ENCODE measurements at regions not wholly inside any gene's neighbourhood (a gene's known extent, or its start where the extent isn't known, plus 50 kb on each side); places are given as distances from the start of the nearest gene placed in this dataset.

DNA sequence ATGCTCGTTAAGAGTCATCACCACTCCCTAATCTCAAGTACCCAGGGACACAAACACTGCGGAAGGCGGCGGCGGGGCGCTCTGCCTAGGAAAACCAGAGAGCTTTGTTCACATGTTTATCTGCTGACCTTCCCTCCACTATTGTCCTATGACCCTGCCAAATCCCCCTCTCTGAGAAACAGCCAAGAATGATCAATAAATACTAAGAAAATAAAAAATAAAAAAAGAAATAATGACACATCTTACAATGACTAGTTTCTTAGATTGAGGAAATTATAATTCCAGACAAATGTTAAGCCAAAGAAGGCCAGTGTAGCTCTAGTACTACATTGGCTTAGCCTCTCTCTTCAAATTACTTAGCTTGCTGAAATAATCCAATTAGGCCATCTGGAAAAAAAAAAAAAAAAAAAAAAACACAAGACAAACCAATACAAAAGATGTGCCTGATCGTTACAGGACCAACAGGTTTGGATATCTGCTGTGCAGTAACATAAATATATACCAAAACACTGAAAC, 58.0 kb downstream of the ANXA2R start (continued):
- TF ChIP-seq RCOR1 (IDR thresholded peaks at IDR 0.05; ENCODE audit: borderline replicate concordance in 1 of 2, low read depth in 2 of 2, low read length in 2 of 2) = peak in 1 of 2 experiments; percentile 16; a peak in 1 of 4 replicates
- TF ChIP-seq, protein P1, sequence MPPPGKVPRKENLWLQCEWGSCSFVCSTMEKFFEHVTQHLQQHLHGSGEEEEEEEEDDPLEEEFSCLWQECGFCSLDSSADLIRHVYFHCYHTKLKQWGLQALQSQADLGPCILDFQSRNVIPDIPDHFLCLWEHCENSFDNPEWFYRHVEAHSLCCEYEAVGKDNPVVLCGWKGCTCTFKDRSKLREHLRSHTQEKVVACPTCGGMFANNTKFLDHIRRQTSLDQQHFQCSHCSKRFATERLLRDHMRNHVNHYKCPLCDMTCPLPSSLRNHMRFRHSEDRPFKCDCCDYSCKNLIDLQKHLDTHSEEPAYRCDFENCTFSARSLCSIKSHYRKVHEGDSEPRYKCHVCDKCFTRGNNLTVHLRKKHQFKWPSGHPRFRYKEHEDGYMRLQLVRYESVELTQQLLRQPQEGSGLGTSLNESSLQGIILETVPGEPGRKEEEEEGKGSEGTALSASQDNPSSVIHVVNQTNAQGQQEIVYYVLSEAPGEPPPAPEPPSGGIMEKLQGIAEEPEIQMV (tag; conservative IDR thresholded peaks at IDR 0.05; ENCODE audit: low read depth) = no peak
- TF ChIP-seq TEAD4 (IDR thresholded peaks at IDR 0.05; ENCODE audit: low read length) = peak; percentile 63; the same call in 1 of the 2 replicates
- no peak for TF ChIP-seq TEAD4 (CRISPR knock-in tag; IDR thresholded peaks at IDR 0.05; ENCODE audit: borderline replicate concordance)
- no peak for TF ChIP-seq ZNF3 (CRISPR knock-in tag; IDR thresholded peaks at IDR 0.05)
- TF ChIP-seq, protein P2, sequence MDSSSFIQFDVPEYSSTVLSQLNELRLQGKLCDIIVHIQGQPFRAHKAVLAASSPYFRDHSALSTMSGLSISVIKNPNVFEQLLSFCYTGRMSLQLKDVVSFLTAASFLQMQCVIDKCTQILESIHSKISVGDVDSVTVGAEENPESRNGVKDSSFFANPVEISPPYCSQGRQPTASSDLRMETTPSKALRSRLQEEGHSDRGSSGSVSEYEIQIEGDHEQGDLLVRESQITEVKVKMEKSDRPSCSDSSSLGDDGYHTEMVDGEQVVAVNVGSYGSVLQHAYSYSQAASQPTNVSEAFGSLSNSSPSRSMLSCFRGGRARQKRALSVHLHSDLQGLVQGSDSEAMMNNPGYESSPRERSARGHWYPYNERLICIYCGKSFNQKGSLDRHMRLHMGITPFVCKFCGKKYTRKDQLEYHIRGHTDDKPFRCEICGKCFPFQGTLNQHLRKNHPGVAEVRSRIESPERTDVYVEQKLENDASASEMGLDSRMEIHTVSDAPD (CRISPR knock-in tag; IDR thresholded peaks at IDR 0.05) = no peak
- TF ChIP-seq ZNF146 (CRISPR knock-in tag; IDR thresholded peaks at IDR 0.05; ENCODE audit: unreplicated experiment) = no peak
- no peak for TF ChIP-seq DNMT1 (IDR thresholded peaks at IDR 0.05)
- no peak for TF ChIP-seq ZNF785 (CRISPR knock-in tag; IDR thresholded peaks at IDR 0.05)
- TF ChIP-seq REST (IDR thresholded peaks at IDR 0.05; ENCODE audit: borderline replicate concordance) = no peak
- TF ChIP-seq REST (CRISPR knock-in tag; IDR thresholded peaks at IDR 0.05; ENCODE audit: low read depth) = no peak
- TF ChIP-seq MAFG (tag; conservative IDR thresholded peaks at IDR 0.05) = no peak
- no peak for TF ChIP-seq ATF1 (CRISPR knock-in tag; IDR thresholded peaks at IDR 0.05)
- TF ChIP-seq ATF1 (tag; IDR thresholded peaks at IDR 0.05) = peak; percentile 26; the same call in 1 of the 2 replicates
- TF ChIP-seq, protein P3, sequence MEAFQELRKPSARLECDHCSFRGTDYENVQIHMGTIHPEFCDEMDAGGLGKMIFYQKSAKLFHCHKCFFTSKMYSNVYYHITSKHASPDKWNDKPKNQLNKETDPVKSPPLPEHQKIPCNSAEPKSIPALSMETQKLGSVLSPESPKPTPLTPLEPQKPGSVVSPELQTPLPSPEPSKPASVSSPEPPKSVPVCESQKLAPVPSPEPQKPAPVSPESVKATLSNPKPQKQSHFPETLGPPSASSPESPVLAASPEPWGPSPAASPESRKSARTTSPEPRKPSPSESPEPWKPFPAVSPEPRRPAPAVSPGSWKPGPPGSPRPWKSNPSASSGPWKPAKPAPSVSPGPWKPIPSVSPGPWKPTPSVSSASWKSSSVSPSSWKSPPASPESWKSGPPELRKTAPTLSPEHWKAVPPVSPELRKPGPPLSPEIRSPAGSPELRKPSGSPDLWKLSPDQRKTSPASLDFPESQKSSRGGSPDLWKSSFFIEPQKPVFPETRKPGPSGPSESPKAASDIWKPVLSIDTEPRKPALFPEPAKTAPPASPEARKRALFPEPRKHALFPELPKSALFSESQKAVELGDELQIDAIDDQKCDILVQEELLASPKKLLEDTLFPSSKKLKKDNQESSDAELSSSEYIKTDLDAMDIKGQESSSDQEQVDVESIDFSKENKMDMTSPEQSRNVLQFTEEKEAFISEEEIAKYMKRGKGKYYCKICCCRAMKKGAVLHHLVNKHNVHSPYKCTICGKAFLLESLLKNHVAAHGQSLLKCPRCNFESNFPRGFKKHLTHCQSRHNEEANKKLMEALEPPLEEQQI (IDR thresholded peaks at IDR 0.05) = no peak
- TF ChIP-seq KLF1 (tag; IDR thresholded peaks at IDR 0.05) = no peak
- TF ChIP-seq ZNF79 (CRISPR knock-in tag; IDR thresholded peaks at IDR 0.05; ENCODE audit: low read depth) = no peak

Data from K562 (cell line).